Fibroblast of lung (primary cell): ENCODE measurements at regions not wholly inside any gene's neighbourhood (a gene's known extent, or its start where the extent isn't known, plus 50 kb on each side); places are given as distances from the start of the nearest gene placed in this dataset.

Experiments
- EZH2 ChIP-seq: IDR thresholded peaks from 2 replicates; pipeline ENCODE4 v1.5.1; 2012; ENCODE audit warnings: low read length, control low read depth, mild to moderate bottlenecking; ENCODE audit errors: missing control alignments
- TF ChIP-seq, protein P1 (sequence below), 2 donors: IDR thresholded peaks in 1 of 2; conservative IDR thresholded peaks in 1 of 2; 1 replicate in 1 of 2; 2 replicates in 1 of 2; pipeline ENCODE4 v1.5.1; 2011 to 2012; ENCODE audit warnings: low read length in 2 of 2, control low read depth in 1 of 2, inconsistent platforms in 1 of 2, low read depth in 1 of 2, mild to moderate bottlenecking in 1 of 2

DNA sequence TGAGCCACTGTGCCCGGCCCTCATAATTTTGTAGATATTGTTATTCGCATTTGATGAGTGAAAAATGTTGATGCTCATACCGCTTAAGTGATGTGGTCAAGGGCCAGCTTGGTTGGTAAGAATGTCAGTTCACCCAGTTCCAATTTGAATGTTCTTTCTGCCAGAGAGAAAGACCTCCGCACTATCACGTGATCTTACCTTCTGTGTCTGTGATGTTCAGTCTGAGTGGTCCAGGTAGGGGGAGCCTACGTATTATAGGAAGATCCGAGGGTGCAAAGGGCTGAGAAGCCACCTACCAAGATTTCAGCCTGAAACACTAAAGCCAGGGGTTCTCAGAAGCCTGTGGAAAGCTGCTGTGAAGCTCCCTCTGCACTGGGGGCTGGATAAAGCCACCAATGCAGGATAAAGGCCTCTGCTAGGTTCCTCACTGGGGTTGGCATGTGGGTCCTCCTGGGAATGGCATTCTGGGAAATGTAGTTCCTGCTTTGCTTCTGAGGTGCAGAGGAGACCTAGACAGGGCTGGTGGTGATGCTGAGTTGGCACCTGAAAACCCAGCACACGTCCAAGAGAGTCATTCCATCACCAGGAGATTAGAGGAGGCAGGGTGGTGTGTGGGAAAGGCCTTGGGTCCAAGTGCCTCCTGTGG is 64.7 kb upstream of the AOAH start:
- TF ChIP-seq, protein P1, sequence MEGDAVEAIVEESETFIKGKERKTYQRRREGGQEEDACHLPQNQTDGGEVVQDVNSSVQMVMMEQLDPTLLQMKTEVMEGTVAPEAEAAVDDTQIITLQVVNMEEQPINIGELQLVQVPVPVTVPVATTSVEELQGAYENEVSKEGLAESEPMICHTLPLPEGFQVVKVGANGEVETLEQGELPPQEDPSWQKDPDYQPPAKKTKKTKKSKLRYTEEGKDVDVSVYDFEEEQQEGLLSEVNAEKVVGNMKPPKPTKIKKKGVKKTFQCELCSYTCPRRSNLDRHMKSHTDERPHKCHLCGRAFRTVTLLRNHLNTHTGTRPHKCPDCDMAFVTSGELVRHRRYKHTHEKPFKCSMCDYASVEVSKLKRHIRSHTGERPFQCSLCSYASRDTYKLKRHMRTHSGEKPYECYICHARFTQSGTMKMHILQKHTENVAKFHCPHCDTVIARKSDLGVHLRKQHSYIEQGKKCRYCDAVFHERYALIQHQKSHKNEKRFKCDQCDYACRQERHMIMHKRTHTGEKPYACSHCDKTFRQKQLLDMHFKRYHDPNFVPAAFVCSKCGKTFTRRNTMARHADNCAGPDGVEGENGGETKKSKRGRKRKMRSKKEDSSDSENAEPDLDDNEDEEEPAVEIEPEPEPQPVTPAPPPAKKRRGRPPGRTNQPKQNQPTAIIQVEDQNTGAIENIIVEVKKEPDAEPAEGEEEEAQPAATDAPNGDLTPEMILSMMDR (conservative IDR thresholded peaks at IDR 0.05 in 1 of 2, IDR thresholded peaks at IDR 0.05 in 1 of 2; ENCODE audit: low read depth in 1 of 2, low read length in 2 of 2) = no peak
- TF ChIP-seq EZH2 = no peak
